ENCODE measurements at regions not wholly inside any gene's neighbourhood (a gene's known extent, or its start where the extent isn't known, plus 50 kb on each side); places are given as distances from the start of the nearest gene placed in this dataset.

DNA sequence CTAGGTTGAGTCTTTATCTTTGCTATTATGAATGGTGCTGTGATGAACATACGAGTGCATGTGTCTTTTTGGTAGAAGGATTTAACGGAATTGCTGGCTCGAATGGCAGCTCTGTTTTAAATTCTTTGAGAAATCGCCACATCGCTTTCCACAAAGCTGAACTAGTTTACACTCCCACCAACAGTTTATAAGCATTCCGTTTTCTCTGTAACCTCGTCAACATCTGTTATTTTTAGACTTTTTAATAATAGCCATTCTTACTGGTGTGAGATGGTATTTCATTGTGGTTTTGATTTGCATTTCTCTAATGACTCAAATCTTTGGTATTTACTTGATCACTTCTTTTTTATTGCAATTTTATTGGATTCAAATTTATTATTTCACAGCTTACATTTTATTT is 117.4 kb upstream of the HDGFL1 start:
- DNase-seq (ENCODE audit: low read depth, low spot score) = no peak
- no peak for TF ChIP-seq FOXP2 (optimal IDR thresholded peaks at IDR 0.05; ENCODE audit: control extremely low read depth, extremely low read length, insufficient read depth)
- TF ChIP-seq EZH2 (IDR thresholded peaks at IDR 0.05) = no peak
- no peak for TF ChIP-seq POLR2AphosphoS5 (IDR thresholded peaks at IDR 0.05; ENCODE audit: borderline replicate concordance, low read depth, low read length)
- Histone ChIP-seq H3K36me3 (ENCODE audit: insufficient read depth, low read length) (no peaks in the 10 kb centered on the region), H3K27ac (no peak overlapping the region), H3K9me3 (ENCODE audit: low read depth, low read length) (no peaks in the 10 kb centered on the region), H3K4me3 (no peak overlapping the region), H3K9ac (ENCODE audit: insufficient read length) (no peak overlapping the region)

DNA sequence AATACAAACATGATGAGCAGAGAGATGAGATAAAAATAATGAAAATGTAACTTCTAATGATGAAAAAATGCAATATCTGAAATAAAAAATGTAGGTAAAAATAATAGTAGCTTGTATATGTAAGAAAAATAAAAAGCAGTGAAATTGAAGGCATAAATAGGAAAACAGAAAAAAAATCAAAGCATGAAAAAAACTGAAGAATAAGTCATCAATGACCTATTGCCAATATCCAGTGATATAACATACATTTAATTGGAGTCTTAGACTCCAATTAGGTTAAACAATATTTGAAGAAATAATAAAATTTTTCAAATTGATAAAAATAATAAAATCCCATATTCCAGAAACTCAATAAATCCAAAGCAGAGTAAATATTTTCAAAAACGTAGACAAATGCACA is 114.0 kb upstream of the HDGFL1 start:
- H3K9ac ChIP-seq (ENCODE audit: insufficient read length) = no peak overlapping the region
- no peak for TF ChIP-seq FOXP2 (optimal IDR thresholded peaks at IDR 0.05; ENCODE audit: control extremely low read depth, extremely low read length, insufficient read depth)
- TF ChIP-seq POLR2AphosphoS5 (IDR thresholded peaks at IDR 0.05; ENCODE audit: borderline replicate concordance, low read depth, low read length) = no peak
- TF ChIP-seq EZH2 (IDR thresholded peaks at IDR 0.05) = no peak
- H3K4me3 ChIP-seq = no peak overlapping the region
- no peaks in the 10 kb centered on the region for H3K9me3 ChIP-seq (ENCODE audit: low read depth, low read length)
- no peak overlapping the region for H3K27ac ChIP-seq
- no peaks in the 10 kb centered on the region for H3K36me3 ChIP-seq (ENCODE audit: insufficient read depth, low read length)
- no peak for DNase-seq (ENCODE audit: low read depth, low spot score)

DNA sequence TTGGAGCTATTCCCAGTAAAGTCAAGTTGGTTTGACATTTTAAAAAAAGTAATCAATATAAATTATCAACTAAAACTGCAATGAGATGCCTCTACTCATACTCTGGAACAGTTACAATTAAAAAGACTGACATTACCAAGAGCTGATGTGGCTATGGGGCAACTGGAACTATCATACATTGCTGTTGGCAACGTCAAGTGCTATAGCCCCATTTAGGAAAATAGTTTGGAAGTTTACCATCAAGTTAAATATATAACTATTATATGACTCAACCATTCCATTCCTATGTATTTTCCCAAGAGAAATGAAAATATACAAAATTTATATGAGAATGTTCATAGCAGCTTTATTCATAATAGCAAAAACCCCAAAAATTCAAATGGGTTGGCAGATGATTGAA is 111.4 kb upstream of the HDGFL1 start:
- Histone ChIP-seq H3K9me3 (ENCODE audit: low read depth, low read length) (no peaks in the 10 kb centered on the region), H3K9ac (ENCODE audit: insufficient read length) (no peak overlapping the region), H3K36me3 (ENCODE audit: insufficient read depth, low read length) (no peaks in the 10 kb centered on the region), H3K27ac (no peak overlapping the region), H3K4me3 (no peak overlapping the region)
- DNase-seq (ENCODE audit: low read depth, low spot score) = no peak
- TF ChIP-seq POLR2AphosphoS5 (IDR thresholded peaks at IDR 0.05; ENCODE audit: borderline replicate concordance, low read depth, low read length) = no peak
- no peak for TF ChIP-seq FOXP2 (optimal IDR thresholded peaks at IDR 0.05; ENCODE audit: control extremely low read depth, extremely low read length, insufficient read depth)
- no peak for TF ChIP-seq EZH2 (IDR thresholded peaks at IDR 0.05)

DNA sequence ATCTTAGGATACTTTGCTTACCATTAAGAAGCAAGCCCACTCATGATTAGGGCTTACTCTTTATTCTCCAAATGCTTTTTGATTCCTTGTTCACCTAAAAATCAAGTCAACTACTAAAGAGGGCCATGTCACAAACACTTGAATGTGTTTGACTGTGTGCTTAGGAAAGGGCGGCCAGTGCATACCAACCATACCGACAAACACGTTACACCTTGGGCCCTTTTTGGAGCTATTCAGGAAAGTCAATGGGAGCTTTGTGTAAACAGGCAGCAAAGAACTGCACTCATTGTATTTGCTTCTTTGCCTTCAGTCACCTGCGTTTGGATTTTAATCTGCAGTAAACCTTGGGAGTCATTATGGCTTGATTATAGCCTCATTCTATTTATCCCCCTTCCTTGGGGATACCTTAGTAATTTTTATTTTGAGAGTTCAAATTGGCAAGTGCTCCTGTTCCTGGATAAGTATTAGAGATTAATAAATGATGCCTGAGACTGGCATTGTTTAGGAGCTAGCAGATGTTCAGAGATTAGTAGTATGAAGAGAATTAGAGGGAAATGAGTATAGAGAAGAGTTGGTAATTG is 102.6 kb upstream of the HDGFL1 start:
- Histone ChIP-seq H3K36me3 (ENCODE audit: insufficient read depth, low read length) (no peaks in the 10 kb centered on the region), H3K9me3 (ENCODE audit: low read depth, low read length) (no peaks in the 10 kb centered on the region), H3K9ac (ENCODE audit: insufficient read length) (no peak overlapping the region), H3K27ac (no peak overlapping the region), H3K4me3 (no peak overlapping the region)
- TF ChIP-seq FOXP2 (optimal IDR thresholded peaks at IDR 0.05; ENCODE audit: control extremely low read depth, extremely low read length, insufficient read depth) (no peak), POLR2AphosphoS5 (IDR thresholded peaks at IDR 0.05; ENCODE audit: borderline replicate concordance, low read depth, low read length) (no peak), EZH2 (IDR thresholded peaks at IDR 0.05) (no peak)
- DNase-seq (ENCODE audit: low read depth, low spot score) = no peak

DNA sequence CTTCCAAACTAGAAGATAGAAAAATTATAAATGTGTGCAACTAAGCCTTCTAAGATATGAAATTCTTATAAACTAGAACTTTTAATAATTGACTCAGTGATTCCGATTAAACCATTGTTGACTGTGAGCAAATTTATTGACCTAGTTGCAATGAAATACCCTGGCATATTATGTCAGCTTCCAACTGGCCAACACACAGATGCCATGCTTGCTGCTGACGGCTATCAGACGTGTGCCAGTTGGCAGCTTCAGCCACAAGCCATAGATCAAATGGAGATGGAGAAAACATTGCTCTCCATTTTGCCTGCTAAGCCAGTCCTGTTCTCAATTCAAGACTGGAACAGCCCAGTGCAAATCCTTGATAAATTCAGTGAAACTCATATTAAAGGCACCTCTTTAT is 101.7 kb upstream of the HDGFL1 start:
- no peak overlapping the region for H3K4me3 ChIP-seq
- no peaks in the 10 kb centered on the region for H3K9me3 ChIP-seq (ENCODE audit: low read depth, low read length)
- no peak overlapping the region for H3K27ac ChIP-seq
- TF ChIP-seq EZH2 (IDR thresholded peaks at IDR 0.05) = no peak
- no peak for TF ChIP-seq FOXP2 (optimal IDR thresholded peaks at IDR 0.05; ENCODE audit: control extremely low read depth, extremely low read length, insufficient read depth)
- no peak for TF ChIP-seq POLR2AphosphoS5 (IDR thresholded peaks at IDR 0.05; ENCODE audit: borderline replicate concordance, low read depth, low read length)
- no peak for DNase-seq (ENCODE audit: low read depth, low spot score)
- H3K9ac ChIP-seq (ENCODE audit: insufficient read length) = no peak overlapping the region
- H3K36me3 ChIP-seq (ENCODE audit: insufficient read depth, low read length) = no peaks in the 10 kb centered on the region

DNA sequence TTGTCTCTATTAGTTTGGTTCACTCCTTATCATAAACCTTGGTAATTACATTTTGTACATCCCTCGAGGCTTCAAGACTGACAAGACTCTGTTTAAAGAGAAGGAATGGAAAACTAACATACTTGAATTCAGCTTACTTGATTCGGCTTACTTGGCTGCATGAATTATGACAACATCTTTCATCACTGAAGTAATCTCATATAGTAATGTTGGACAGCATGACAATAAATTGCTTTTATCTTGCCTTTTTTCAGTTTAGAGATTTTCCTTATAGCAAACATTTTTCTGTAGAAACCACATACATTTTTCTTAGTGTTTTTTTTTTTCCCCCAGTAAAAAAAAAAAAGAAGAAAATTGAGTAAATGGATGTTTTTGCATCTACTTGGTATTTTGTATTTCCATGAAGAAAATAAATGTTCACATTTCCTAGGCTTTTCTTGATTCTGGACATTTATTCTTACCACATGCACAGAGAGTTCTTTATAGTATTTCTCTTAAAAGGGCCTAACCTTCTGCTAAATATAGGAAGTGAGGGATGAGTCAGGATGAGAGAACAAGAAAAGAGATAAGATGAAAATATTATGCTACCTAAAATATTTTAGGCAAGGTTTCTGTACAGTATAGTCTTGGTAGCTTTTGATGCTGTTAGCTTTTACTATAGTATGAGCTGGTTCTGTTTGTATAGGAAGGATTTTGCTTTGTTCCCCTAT is 101.0 kb upstream of the HDGFL1 start:
- Histone ChIP-seq H3K4me3 (no peak overlapping the region), H3K36me3 (ENCODE audit: insufficient read depth, low read length) (no peaks in the 10 kb centered on the region), H3K9ac (ENCODE audit: insufficient read length) (no peak overlapping the region), H3K9me3 (ENCODE audit: low read depth, low read length) (no peaks in the 10 kb centered on the region), H3K27ac (no peak overlapping the region)
- DNase-seq (ENCODE audit: low read depth, low spot score) = no peak
- TF ChIP-seq FOXP2 (optimal IDR thresholded peaks at IDR 0.05; ENCODE audit: control extremely low read depth, extremely low read length, insufficient read depth) = no peak
- TF ChIP-seq POLR2AphosphoS5 (IDR thresholded peaks at IDR 0.05; ENCODE audit: borderline replicate concordance, low read depth, low read length) = no peak
- TF ChIP-seq EZH2 (IDR thresholded peaks at IDR 0.05) = no peak

DNA sequence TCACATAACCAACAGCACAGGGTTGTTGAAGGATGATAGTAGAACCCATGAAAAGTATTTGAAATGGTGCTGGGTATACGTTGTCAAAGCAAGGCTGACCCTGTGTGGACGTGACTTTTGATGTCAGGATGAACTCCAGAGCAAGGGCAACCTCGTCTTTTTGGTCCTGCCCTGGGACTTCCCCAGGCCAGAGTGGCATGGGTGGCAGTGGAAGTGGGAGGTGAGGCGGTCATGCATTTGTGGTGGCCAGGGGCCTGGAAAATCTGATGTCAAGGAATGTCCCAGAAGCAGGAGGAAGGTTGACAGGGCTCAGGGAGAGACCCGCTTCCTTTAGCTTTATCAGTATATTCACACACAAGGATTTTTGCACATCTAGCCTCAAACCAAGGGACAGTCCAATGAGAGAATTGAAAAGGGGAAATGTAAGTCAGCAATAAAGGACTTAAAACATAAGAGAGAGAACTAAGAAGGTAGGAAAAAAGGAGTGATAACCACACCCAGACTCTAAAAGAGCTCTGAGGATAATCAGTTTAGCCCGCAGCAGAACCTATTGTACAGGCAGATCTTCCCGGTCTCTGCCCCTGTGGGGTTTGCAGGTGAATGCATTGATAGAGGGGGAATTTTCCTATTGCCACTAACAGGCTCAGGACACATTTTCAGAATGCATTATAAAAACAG is 98.8 kb upstream of the HDGFL1 start:
- Histone ChIP-seq H3K27ac (no peak overlapping the region), H3K36me3 (ENCODE audit: insufficient read depth, low read length) (no peaks in the 10 kb centered on the region), H3K9me3 (ENCODE audit: low read depth, low read length) (no peaks in the 10 kb centered on the region), H3K4me3 (no peak overlapping the region), H3K9ac (ENCODE audit: insufficient read length) (no peak overlapping the region)
- no peak for DNase-seq (ENCODE audit: low read depth, low spot score)
- no peak for TF ChIP-seq FOXP2 (optimal IDR thresholded peaks at IDR 0.05; ENCODE audit: control extremely low read depth, extremely low read length, insufficient read depth)
- no peak for TF ChIP-seq POLR2AphosphoS5 (IDR thresholded peaks at IDR 0.05; ENCODE audit: borderline replicate concordance, low read depth, low read length)
- no peak for TF ChIP-seq EZH2 (IDR thresholded peaks at IDR 0.05)

DNA sequence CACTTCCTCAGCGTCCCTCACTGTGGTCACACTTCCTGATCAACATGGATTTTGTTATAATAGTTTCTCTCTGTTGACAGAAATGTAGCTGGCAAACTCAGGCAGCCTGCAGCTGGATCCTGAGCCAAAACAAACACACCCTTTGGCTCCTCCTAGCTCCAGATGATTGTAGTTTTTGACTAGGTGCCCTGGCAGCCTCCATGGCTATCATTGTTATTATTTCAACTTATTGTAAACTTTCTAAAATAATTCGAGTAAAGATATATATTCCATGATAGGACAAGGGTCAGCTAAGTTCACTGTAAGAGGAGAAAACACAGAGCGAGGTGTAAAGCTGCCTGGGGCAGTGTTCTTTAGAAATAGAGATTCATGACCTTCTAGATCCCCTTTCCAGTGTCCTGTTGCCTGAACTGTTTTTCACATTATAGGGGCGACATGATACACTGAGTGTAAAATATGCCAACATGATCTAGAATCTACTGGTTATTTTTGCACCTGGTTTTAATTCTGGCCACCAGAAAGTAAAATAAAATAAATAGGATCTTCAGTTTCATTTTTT is 98.2 kb upstream of the HDGFL1 start:
- Histone ChIP-seq H3K9me3 (ENCODE audit: low read depth, low read length) (no peaks in the 10 kb centered on the region), H3K36me3 (ENCODE audit: insufficient read depth, low read length) (no peaks in the 10 kb centered on the region), H3K27ac (no peak overlapping the region), H3K4me3 (no peak overlapping the region), H3K9ac (ENCODE audit: insufficient read length) (no peak overlapping the region)
- no peak for DNase-seq (ENCODE audit: low read depth, low spot score)
- no peak for TF ChIP-seq FOXP2 (optimal IDR thresholded peaks at IDR 0.05; ENCODE audit: control extremely low read depth, extremely low read length, insufficient read depth)
- TF ChIP-seq EZH2 (IDR thresholded peaks at IDR 0.05) = no peak

All from SK-N-MC (cell line).